HG02763 (cell line): ENCODE measurements at regions not wholly inside any gene's neighbourhood (a gene's known extent, or its start where the extent isn't known, plus 50 kb on each side); places are given as distances from the start of the nearest gene placed in this dataset.

ENCODE experiments used
- ATAC-seq: cut with Tn5 transposase; IDR thresholded peaks from one replicate; pipeline ENCODE4 v1.9.1; 2021; ENCODE audit warnings: mild to moderate bottlenecking, moderate library complexity; ENCODE audit not compliant: unreplicated experiment

GRCh38 chr2:88283886-88284592 lies 113.9 kb downstream of the THNSL2 start:
- no peak for ATAC-seq

- no peak for ATAC-seq
Observed at GRCh38 chr2:88281302-88282217, 111.4 kb downstream of the THNSL2 start.

- no peak for ATAC-seq
Observed at GRCh38 chr2:88269836-88270235, 99.7 kb downstream of the THNSL2 start.

GRCh38 chr2:88265352-88266303 lies 95.5 kb downstream of the THNSL2 start:
- no peak for ATAC-seq

- no peak for ATAC-seq
Observed at GRCh38 chr2:88263861-88264260, 93.7 kb downstream of the THNSL2 start.

- no peak for ATAC-seq
Observed at GRCh38 chr2:88261725-88262124, 91.6 kb downstream of the THNSL2 start.

- ATAC-seq: no peak
Observed at GRCh38 chr2:88258208-88258607, 88.1 kb downstream of the THNSL2 start.

- ATAC-seq: no peak
Observed at GRCh38 chr2:88254437-88255091, 84.4 kb downstream of the THNSL2 start.

- no peak for ATAC-seq
Observed at GRCh38 chr2:88253997-88254396, 83.9 kb downstream of the THNSL2 start.

GRCh38 chr2:88253375-88253774 lies 83.2 kb downstream of the THNSL2 start:
- ATAC-seq: no peak

- no peak for ATAC-seq
Observed at GRCh38 chr2:88252646-88253045, 82.5 kb downstream of the THNSL2 start.

GRCh38 chr2:88252111-88252510 lies 82.0 kb downstream of the THNSL2 start:
- ATAC-seq: no peak

GRCh38 chr2:88250404-88250803 lies 80.3 kb downstream of the THNSL2 start:
- ATAC-seq: no peak

- ATAC-seq: no peak
Observed at GRCh38 chr2:88248280-88248828, 78.2 kb downstream of the THNSL2 start.

- ATAC-seq: no peak
Observed at GRCh38 chr2:88247531-88247930, 77.4 kb downstream of the THNSL2 start.

GRCh38 chr2:88245109-88245508 lies 75.0 kb downstream of the THNSL2 start:
- no peak for ATAC-seq

GRCh38 chr2:88239781-88240180 lies 69.6 kb downstream of the THNSL2 start:
- no peak for ATAC-seq

GRCh38 chr2:88236666-88237065 lies 66.5 kb downstream of the THNSL2 start:
- ATAC-seq: no peak
